Panc1 (cell line): ENCODE measurements at regions not wholly inside any gene's neighbourhood (a gene's known extent, or its start where the extent isn't known, plus 50 kb on each side); places are given as distances from the start of the nearest gene placed in this dataset.

Source experiments
- CTCF ChIP-seq: fragments of 450-650 bp; IDR thresholded peaks from 2 replicates; pipeline ENCODE4 v1.5.1; 2017; ENCODE audit warnings: mild to moderate bottlenecking
- POLR2AphosphoS5 ChIP-seq: IDR thresholded peaks from 2 replicates; pipeline ENCODE4 v1.6.1; 2012; ENCODE audit warnings: mild to moderate bottlenecking, low read depth, low read length, moderate library complexity
- SIN3A ChIP-seq: IDR thresholded peaks from 2 replicates; pipeline ENCODE4 v1.6.1; 2012; ENCODE audit warnings: low read depth, mild to moderate bottlenecking, low read length, moderate library complexity, borderline replicate concordance; ENCODE audit not compliant: insufficient read depth

- no peak for TF ChIP-seq SIN3A
- TF ChIP-seq CTCF: no peak
- no peak for TF ChIP-seq POLR2AphosphoS5
These were observed 144.8 kb upstream of the CPEB2 start for GRCh38 chr4:14857475-14857874.
